ENCODE measurements at regions not wholly inside any gene's neighbourhood (a gene's known extent, or its start where the extent isn't known, plus 50 kb on each side); places are given as distances from the start of the nearest gene placed in this dataset.

DNA sequence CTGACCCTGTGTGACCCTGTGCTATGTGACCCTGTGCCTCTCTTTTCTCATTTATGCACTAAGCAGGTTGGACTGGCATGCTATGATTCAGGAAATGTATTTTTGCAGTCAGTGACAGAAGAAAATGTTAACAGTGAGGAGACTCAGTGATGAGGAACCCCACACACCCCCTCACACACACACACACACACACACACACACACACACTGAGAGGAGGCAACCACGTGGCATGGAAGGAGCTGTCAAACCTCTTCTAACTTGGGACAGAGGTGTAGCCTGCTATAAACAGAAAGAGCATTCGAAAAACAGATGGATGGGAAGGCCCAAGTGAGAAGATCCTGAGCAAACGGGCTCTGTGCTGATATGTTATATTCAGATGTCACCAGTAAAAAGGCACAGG, 57.9 kb upstream of the GRIA1 start:
- no peak for DNase-seq (ENCODE audit: low read depth in 3 of 3, low spot score in 2 of 3)

GRCh38 chr5:153437251-153437650, 53.2 kb upstream of the GRIA1 start:
- DNase-seq (ENCODE audit: low read depth in 3 of 3, low spot score in 2 of 3) = no peak

- no peak for DNase-seq (ENCODE audit: low read depth in 3 of 3, low spot score in 2 of 3)
Observed at GRCh38 chr5:153439130-153439529, 51.3 kb upstream of the GRIA1 start.

Measured in right renal cortex interstitium (tissue), 3 donors.